ENCODE measurements at regions not wholly inside any gene's neighbourhood (a gene's known extent, or its start where the extent isn't known, plus 50 kb on each side); places are given as distances from the start of the nearest gene placed in this dataset.
A peak's percentile ranks its signal among the peaks of the same experiment; 100 is the strongest.

DNA sequence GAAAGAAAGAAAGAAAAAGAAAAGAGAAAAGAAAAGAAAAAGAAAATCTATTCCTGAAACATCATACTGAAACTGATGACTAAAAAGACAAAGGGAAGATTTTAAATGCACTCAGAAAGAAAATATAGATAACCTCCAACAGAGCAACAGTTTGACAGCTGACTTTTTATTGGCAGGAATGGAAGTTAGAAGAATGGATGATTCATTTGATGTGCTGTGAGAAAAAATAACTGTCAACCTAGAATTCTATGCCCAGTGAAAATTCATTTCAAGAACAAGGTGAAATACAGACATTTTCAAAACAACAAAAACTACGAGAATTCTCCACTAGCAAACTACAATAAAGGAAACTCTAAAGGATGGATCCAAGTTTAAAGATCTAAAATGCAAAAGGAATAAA is 50.5 kb upstream of the HSPA12A start:
- no peak for DNase-seq
- Histone ChIP-seq H3K4me1 (ENCODE audit: control insufficient read depth, insufficient read depth, low read length, poor library complexity, severe bottlenecking) (peaks cover 2% of the 10 kb centered on the region), H3K27ac (ENCODE audit: insufficient read depth, low read length, poor library complexity, severe bottlenecking) (no peak overlapping the region), H3K36me3 (ENCODE audit: control insufficient read depth, insufficient read depth, low read length) (no peaks in the 10 kb centered on the region), H3K27me3 (ENCODE audit: control insufficient read depth, insufficient read depth, low read length) (no peaks in the 10 kb centered on the region), H3K9me3 (ENCODE audit: control insufficient read depth in 2 of 2, low read length in 2 of 2) (no peaks in the 10 kb centered on the region), H3K4me3 (ENCODE audit: low read depth, low read length) (no peak overlapping the region)
- H3K4me3 Mint-ChIP-seq, result no peak overlapping the region
- no peak for ATAC-seq (ENCODE audit: low read depth in 2 of 2)
- H3K9me3 Mint-ChIP-seq, result peaks cover 0 to 2% (median 0%) of the 10 kb centered on the region in 7 donors
- H3K27me3 Mint-ChIP-seq, result peaks cover 29% of the 10 kb centered on the region
- H3K4me1 Mint-ChIP-seq, result peaks cover 0 to 8% (median 3%) of the 10 kb centered on the region in 4 donors
- no peaks in the 10 kb centered on the region for H3K36me3 Mint-ChIP-seq
- no peak overlapping the region for H3K27ac Mint-ChIP-seq

DNA sequence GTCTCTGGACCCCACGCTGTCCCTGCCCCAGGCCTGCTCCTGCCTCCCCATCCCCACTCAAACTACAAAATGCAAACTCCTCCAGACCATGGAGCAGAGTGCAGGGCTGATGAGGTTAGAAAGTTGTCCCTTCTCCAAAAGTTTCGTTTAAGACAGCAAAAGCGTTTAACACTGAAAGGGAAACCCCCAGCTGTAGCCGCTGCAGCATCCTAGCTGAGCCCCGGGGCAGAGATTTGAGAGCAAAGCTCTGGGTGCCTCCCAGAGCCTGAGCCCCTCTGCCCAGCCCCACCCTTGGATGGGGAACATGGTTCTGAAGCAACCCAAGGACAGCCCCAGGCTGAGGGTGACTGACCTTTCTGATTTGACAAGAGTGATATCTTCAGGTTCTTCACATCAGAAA is 52.8 kb upstream of the ENO4 start:
- no peak for ATAC-seq (ENCODE audit: low read depth in 2 of 2)
- peaks cover 47% of the 10 kb centered on the region for H3K27me3 Mint-ChIP-seq
- no peak for DNase-seq
- Histone ChIP-seq H3K4me1 (ENCODE audit: control insufficient read depth, insufficient read depth, low read length, poor library complexity, severe bottlenecking) (no peaks in the 10 kb centered on the region), H3K27me3 (ENCODE audit: control insufficient read depth, insufficient read depth, low read length) (no peaks in the 10 kb centered on the region), H3K36me3 (ENCODE audit: control insufficient read depth, insufficient read depth, low read length) (no peaks in the 10 kb centered on the region), H3K9me3 (ENCODE audit: control insufficient read depth in 2 of 2, low read length in 2 of 2) (no peaks in the 10 kb centered on the region), H3K4me3 (ENCODE audit: low read depth, low read length) (no peak overlapping the region), H3K27ac (ENCODE audit: insufficient read depth, low read length, poor library complexity, severe bottlenecking) (no peak overlapping the region)
- peaks cover 0 to 2% (median 0%) of the 10 kb centered on the region in 7 donors for H3K9me3 Mint-ChIP-seq
- H3K4me3 Mint-ChIP-seq, result peak overlapping the region in 1 of 4 donors; percentile 88
- H3K36me3 Mint-ChIP-seq, result no peaks in the 10 kb centered on the region
- no peaks in the 10 kb centered on the region for H3K4me1 Mint-ChIP-seq
- no peak overlapping the region for H3K27ac Mint-ChIP-seq

- Histone ChIP-seq H3K4me3 (ENCODE audit: low read depth, low read length) (no peak overlapping the region), H3K27me3 (ENCODE audit: control insufficient read depth, insufficient read depth, low read length) (no peaks in the 10 kb centered on the region), H3K9me3 (ENCODE audit: control insufficient read depth in 2 of 2, low read length in 2 of 2) (no peaks in the 10 kb centered on the region), H3K36me3 (ENCODE audit: control insufficient read depth, insufficient read depth, low read length) (no peaks in the 10 kb centered on the region), H3K27ac (ENCODE audit: insufficient read depth, low read length, poor library complexity, severe bottlenecking) (no peak overlapping the region), H3K4me1 (ENCODE audit: control insufficient read depth, insufficient read depth, low read length, poor library complexity, severe bottlenecking) (no peaks in the 10 kb centered on the region)
- Mint-ChIP-seq H3K36me3 (no peaks in the 10 kb centered on the region), H3K4me1 (no peaks in the 10 kb centered on the region), H3K27ac (no peak overlapping the region), H3K4me3 (no peak overlapping the region), H3K27me3 (peaks cover 51% of the 10 kb centered on the region), H3K9me3 (peaks cover 0 to 2% (median 0%) of the 10 kb centered on the region in 7 donors)
- ATAC-seq (ENCODE audit: low read depth in 2 of 2), result peak in 1 of 2 donors; percentile 58
- DNase-seq, result peak; percentile 32 to 61 (median 58)
Measured at GRCh38 chr10:116796910-116797513, 52.3 kb upstream of the ENO4 start.

DNA sequence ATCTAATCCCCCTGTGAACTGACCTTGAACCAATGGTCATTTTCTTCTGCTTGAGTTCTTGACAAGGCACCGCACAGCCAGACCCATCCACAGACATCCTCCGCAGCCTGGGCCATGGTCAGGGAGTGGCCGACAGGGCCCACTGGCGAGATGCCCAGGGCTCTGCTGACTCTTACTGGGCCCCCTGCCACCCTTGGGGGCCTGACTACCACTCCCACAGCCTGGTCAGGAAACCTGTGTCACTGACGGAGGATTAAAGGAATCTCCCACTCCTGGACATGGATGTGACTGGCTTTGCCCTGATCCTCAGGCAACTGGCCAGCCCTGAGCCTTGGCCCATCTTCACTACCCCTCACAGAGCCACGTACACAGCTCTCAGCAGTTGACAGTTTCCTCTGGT is 50.4 kb upstream of the ENO4 start:
- Mint-ChIP-seq H3K4me1 (no peaks in the 10 kb centered on the region), H3K27ac (peak overlapping the region in 1 of 3 donors; percentile 69), H3K4me3 (no peak overlapping the region), H3K36me3 (no peaks in the 10 kb centered on the region), H3K27me3 (peaks cover 36% of the 10 kb centered on the region), H3K9me3 (peaks cover 0 to 2% (median 0%) of the 10 kb centered on the region in 7 donors)
- no peak overlapping the region for H3K27ac ChIP-seq (ENCODE audit: insufficient read depth, low read length, poor library complexity, severe bottlenecking)
- H3K4me1 ChIP-seq (ENCODE audit: control insufficient read depth, insufficient read depth, low read length, poor library complexity, severe bottlenecking), result no peaks in the 10 kb centered on the region
- DNase-seq (no peak), ATAC-seq (ENCODE audit: low read depth in 2 of 2) (no peak)
- no peaks in the 10 kb centered on the region for H3K9me3 ChIP-seq (ENCODE audit: control insufficient read depth in 2 of 2, low read length in 2 of 2)
- H3K27me3 ChIP-seq (ENCODE audit: control insufficient read depth, insufficient read depth, low read length), result no peaks in the 10 kb centered on the region
- H3K4me3 ChIP-seq (ENCODE audit: low read depth, low read length), result no peak overlapping the region
- no peaks in the 10 kb centered on the region for H3K36me3 ChIP-seq (ENCODE audit: control insufficient read depth, insufficient read depth, low read length)
